ENCODE measurements at regions not wholly inside any gene's neighbourhood (a gene's known extent, or its start where the extent isn't known, plus 50 kb on each side); places are given as distances from the start of the nearest gene placed in this dataset.

GRCh38 chr2:22855761-22856184 lies 529.2 kb upstream of the KLHL29 start:
- H3K4me3 ChIP-seq (ENCODE audit: low read length) = no peak overlapping the region
- no peak for DNase-seq (ENCODE audit: low read depth)
- no peak for TF ChIP-seq CTCF (conservative IDR thresholded peaks at IDR 0.05; ENCODE audit: low read depth, low read length)

- no peak for DNase-seq (ENCODE audit: low read depth)
- no peak overlapping the region for H3K4me3 ChIP-seq (ENCODE audit: low read length)
- no peak for TF ChIP-seq CTCF (conservative IDR thresholded peaks at IDR 0.05; ENCODE audit: low read depth, low read length)
Observed at GRCh38 chr2:22867973-22868372, 517.0 kb upstream of the KLHL29 start.

GRCh38 chr2:22878121-22878520 lies 506.9 kb upstream of the KLHL29 start:
- no peak for TF ChIP-seq CTCF (conservative IDR thresholded peaks at IDR 0.05; ENCODE audit: low read depth, low read length)
- H3K4me3 ChIP-seq (ENCODE audit: low read length) = no peak overlapping the region
- no peak for DNase-seq (ENCODE audit: low read depth)

- no peak for DNase-seq (ENCODE audit: low read depth)
- no peak for TF ChIP-seq CTCF (conservative IDR thresholded peaks at IDR 0.05; ENCODE audit: low read depth, low read length)
- H3K4me3 ChIP-seq (ENCODE audit: low read length) = no peak overlapping the region
Observed at GRCh38 chr2:22879009-22879863, 505.7 kb upstream of the KLHL29 start.

- TF ChIP-seq CTCF (conservative IDR thresholded peaks at IDR 0.05; ENCODE audit: low read depth, low read length) = no peak
Observed at GRCh38 chr2:22880161-22880560, 504.8 kb upstream of the KLHL29 start.

GRCh38 chr2:22882011-22882410 lies 503.0 kb upstream of the KLHL29 start:
- DNase-seq (ENCODE audit: low read depth) = no peak
- H3K4me3 ChIP-seq (ENCODE audit: low read length) = no peak overlapping the region
- TF ChIP-seq CTCF (conservative IDR thresholded peaks at IDR 0.05; ENCODE audit: low read depth, low read length) = no peak

More at GRCh38 chr2:22880161-22880560, 504.8 kb upstream of the KLHL29 start:
- no peak for DNase-seq (ENCODE audit: low read depth)
- no peak overlapping the region for H3K4me3 ChIP-seq (ENCODE audit: low read length)

- TF ChIP-seq CTCF (conservative IDR thresholded peaks at IDR 0.05; ENCODE audit: low read depth, low read length) = no peak
- no peak for DNase-seq (ENCODE audit: low read depth)
- no peak overlapping the region for H3K4me3 ChIP-seq (ENCODE audit: low read length)
Observed at GRCh38 chr2:22882643-22883042, 502.3 kb upstream of the KLHL29 start.

All from retinal pigment epithelial cell (primary cell).